OCI-LY1 (cell line): ENCODE measurements at regions not wholly inside any gene's neighbourhood (a gene's known extent, or its start where the extent isn't known, plus 50 kb on each side); places are given as distances from the start of the nearest gene placed in this dataset.

Experiments
- H2AFZ ChIP-seq: fragments of 200-600 bp; sonication (generic), shearing (Covaris generic); 2 replicates; pipeline ENCODE4 v1.6.0; 2014; ENCODE audit warnings: antibody characterized with exemption, mild to moderate bottlenecking, low read length
- H3F3A ChIP-seq: fragments of 200-600 bp; sonication (generic), shearing (Covaris generic); 2 replicates; pipeline ENCODE4 v1.6.0; 2014; ENCODE audit warnings: mild to moderate bottlenecking, antibody characterized with exemption, low read length, moderate library complexity; ENCODE audit not compliant: insufficient read depth
- H3K27ac ChIP-seq: fragments of 200-600 bp; sonication (generic); 2 replicates; pipeline ENCODE4 v1.5.1; 2014; ENCODE audit warnings: low read length, mixed run types, mild to moderate bottlenecking, low read depth; ENCODE audit not compliant: poor library complexity, severe bottlenecking
- H3K27me3 ChIP-seq: fragments of 200-600 bp; sonication (generic); 2 replicates; pipeline ENCODE4 v1.6.0; 2014; ENCODE audit warnings: antibody characterized with exemption, mild to moderate bottlenecking, low read length, moderate library complexity; ENCODE audit not compliant: insufficient read depth
- H3K36me3 ChIP-seq: fragments of 200-600 bp; sonication (generic); 2 replicates; pipeline ENCODE4 v1.6.1; 2014; ENCODE audit warnings: mild to moderate bottlenecking, antibody characterized with exemption, low read length, moderate library complexity, mixed read lengths; ENCODE audit not compliant: insufficient read depth
- H3K4me1 ChIP-seq: fragments of 200-600 bp; sonication (generic); 2 replicates; pipeline ENCODE4 v1.5.1; 2014; ENCODE audit warnings: mild to moderate bottlenecking, low read length, moderate library complexity; ENCODE audit not compliant: insufficient read depth, severe bottlenecking
- H3K4me2 ChIP-seq: fragments of 200-600 bp; sonication (generic), shearing (Covaris generic); 2 replicates; pipeline ENCODE4 v1.6.1; 2014; ENCODE audit warnings: low read length
- H3K4me3 ChIP-seq: fragments of 200-600 bp; sonication (generic); 2 replicates; pipeline ENCODE4 v1.5.1; 2014; ENCODE audit warnings: low read length, low read depth, mild to moderate bottlenecking, mixed read lengths; ENCODE audit not compliant: poor library complexity, severe bottlenecking
- H3K79me2 ChIP-seq: fragments of 200-600 bp; shearing (Covaris generic); 2 replicates; pipeline ENCODE4 v1.6.1; 2016; ENCODE audit warnings: mixed run types, low read length, mixed read lengths; ENCODE audit not compliant: insufficient read depth
- H3K9ac ChIP-seq: fragments of 200-600 bp; sonication (generic), shearing (Covaris generic); 2 replicates; pipeline ENCODE4 v1.6.1; 2014; ENCODE audit warnings: mild to moderate bottlenecking, low read length, mixed read lengths
- H3K9me2 ChIP-seq: fragments of 200-600 bp; sonication (generic), shearing (Covaris generic); 2 replicates; pipeline ENCODE4 v1.6.1; 2014; ENCODE audit warnings: low read depth, mild to moderate bottlenecking, low read length, mixed read lengths
- H3K9me3 ChIP-seq: fragments of 200-600 bp; shearing (Covaris generic); 2 replicates; pipeline ENCODE4 v1.6.1; 2014; ENCODE audit warnings: low read length, mixed read lengths
- H4K20me1 ChIP-seq: fragments of 200-600 bp; sonication (generic), shearing (Covaris generic); 2 replicates; pipeline ENCODE4 v1.6.0; 2016; ENCODE audit warnings: mild to moderate bottlenecking, low read length; ENCODE audit not compliant: insufficient read depth
- CTCF ChIP-seq: fragments of 200-600 bp; sonication (generic), shearing (Covaris generic); IDR thresholded peaks from 2 replicates; pipeline ENCODE4 v1.5.1; 2017; ENCODE audit warnings: mild to moderate bottlenecking, antibody characterized with exemption, low read length, moderate library complexity, mixed read lengths
- EZH2 ChIP-seq: fragments of 200-600 bp; sonication (generic), shearing (Covaris generic); IDR thresholded peaks from 2 replicates; pipeline ENCODE4 v1.8.0; 2017; ENCODE audit warnings: borderline replicate concordance, mixed run types, mild to moderate bottlenecking, antibody characterized with exemption, low read length, moderate library complexity, mixed read lengths

GRCh38 chr1:157405662-157406061 lies 146.7 kb downstream of the FCRL5 start:
- Histone ChIP-seq H3K9me2 (no peaks in the 10 kb centered on the region), H2AFZ (no peak overlapping the region), H3K4me2 (no peak overlapping the region), H3K79me2 (no peaks in the 10 kb centered on the region), H3K9me3 (no peaks in the 10 kb centered on the region), H3K27me3 (no peaks in the 10 kb centered on the region), H3K4me3 (no peak overlapping the region), H4K20me1 (no peaks in the 10 kb centered on the region), H3F3A (no peaks in the 10 kb centered on the region), H3K27ac (no peak overlapping the region), H3K36me3 (no peaks in the 10 kb centered on the region), H3K9ac (no peak overlapping the region), H3K4me1 (no peaks in the 10 kb centered on the region)
- TF ChIP-seq CTCF = no peak
- no peak for TF ChIP-seq EZH2

GRCh38 chr1:157404614-157405013 lies 147.7 kb downstream of the FCRL5 start:
- Histone ChIP-seq H3K27me3 (no peaks in the 10 kb centered on the region), H3K4me2 (no peak overlapping the region), H3K36me3 (no peaks in the 10 kb centered on the region), H3K27ac (no peak overlapping the region), H3K9me2 (no peaks in the 10 kb centered on the region), H3K4me3 (no peak overlapping the region), H3K4me1 (no peaks in the 10 kb centered on the region), H3K79me2 (no peaks in the 10 kb centered on the region), H3K9ac (no peak overlapping the region), H4K20me1 (no peaks in the 10 kb centered on the region), H3F3A (no peaks in the 10 kb centered on the region), H2AFZ (no peak overlapping the region), H3K9me3 (no peaks in the 10 kb centered on the region)
- TF ChIP-seq EZH2 = no peak
- TF ChIP-seq CTCF = no peak

GRCh38 chr1:157404063-157404501 lies 148.2 kb downstream of the FCRL5 start:
- no peaks in the 10 kb centered on the region for H3K27me3 ChIP-seq
- TF ChIP-seq CTCF (no peak), EZH2 (no peak)
- no peak overlapping the region for H3K27ac ChIP-seq
- H3K79me2 ChIP-seq = no peaks in the 10 kb centered on the region
- H3K9me3 ChIP-seq = no peaks in the 10 kb centered on the region
- no peaks in the 10 kb centered on the region for H3K4me1 ChIP-seq
- H3K4me3 ChIP-seq = no peak overlapping the region
- H2AFZ ChIP-seq = no peak overlapping the region
- H3K36me3 ChIP-seq = no peaks in the 10 kb centered on the region
- no peaks in the 10 kb centered on the region for H4K20me1 ChIP-seq
- no peaks in the 10 kb centered on the region for H3K9me2 ChIP-seq
- no peaks in the 10 kb centered on the region for H3F3A ChIP-seq
- H3K9ac ChIP-seq = no peak overlapping the region
- H3K4me2 ChIP-seq = no peak overlapping the region
